IPS DF 4.7 (cell line): ENCODE measurements at regions not wholly inside any gene's neighbourhood (a gene's known extent, or its start where the extent isn't known, plus 50 kb on each side); places are given as distances from the start of the nearest gene placed in this dataset.
A peak's percentile ranks its signal among the peaks of the same experiment; 100 is the strongest.

Experiments
- DNase-seq: peaks from one replicate; pipeline ENCODE4 v3.0.0-alpha.2; 2013; ENCODE audit warnings: low spot score; ENCODE audit errors: extremely low read depth

DNA sequence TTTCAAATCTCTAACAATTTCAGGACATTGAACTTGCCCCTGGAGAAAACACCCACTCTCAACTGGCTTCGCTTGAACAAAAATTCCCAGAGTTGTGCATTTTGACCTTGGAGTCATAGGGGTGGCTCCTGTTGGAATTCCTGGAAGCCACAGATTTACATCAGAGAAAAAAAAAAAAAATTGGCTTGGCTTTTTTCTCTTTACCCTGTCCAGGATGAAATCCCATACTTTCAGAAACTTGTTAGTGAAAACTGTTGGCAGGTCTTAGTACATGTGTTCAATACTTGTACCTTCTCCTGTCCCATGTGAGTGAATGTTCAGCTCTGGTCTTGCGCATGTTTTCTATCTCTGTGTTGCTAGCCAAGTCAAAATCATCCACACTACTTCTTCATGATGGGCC lies 228.8 kb downstream of the TGFB2 start:
- DNase-seq, result no peak

DNA sequence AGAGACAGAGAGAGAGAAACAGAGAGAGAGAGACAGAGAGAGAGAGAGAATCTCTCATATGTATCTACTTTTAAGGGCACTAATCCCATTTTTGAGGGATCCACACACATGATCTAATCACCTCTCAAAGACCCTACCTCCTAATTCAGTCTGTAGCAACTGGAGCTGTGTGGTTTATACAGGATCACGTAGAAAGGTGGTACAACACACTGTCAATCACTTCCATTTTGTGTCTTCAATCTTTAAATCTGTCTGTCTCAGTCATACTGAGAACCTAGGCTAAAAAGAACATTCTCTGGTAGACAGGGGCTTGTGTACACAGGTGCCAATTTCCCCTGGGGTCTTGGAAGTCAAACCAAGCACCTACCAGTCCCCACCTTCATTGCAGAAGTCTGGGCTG lies 229.9 kb downstream of the TGFB2 start:
- no peak for DNase-seq

DNA sequence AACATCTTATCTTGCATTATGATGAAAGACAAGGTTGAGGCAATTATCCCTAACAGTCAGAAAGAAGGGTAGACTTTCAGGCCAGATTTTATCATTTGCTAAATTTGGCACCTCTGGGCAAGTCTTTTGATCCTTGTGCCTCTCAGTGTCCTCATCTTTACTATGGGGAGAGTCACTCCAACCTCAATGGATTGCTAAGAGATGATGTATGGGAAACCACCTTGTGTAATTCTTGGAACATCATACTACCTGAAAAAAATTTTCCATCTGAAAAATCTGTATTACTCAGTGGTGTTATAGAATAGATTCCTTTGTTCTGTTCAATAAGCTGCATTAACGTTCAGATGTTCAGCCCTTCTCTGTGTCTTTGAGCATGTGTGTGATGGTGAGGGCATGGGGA lies 230.7 kb downstream of the TGFB2 start:
- DNase-seq, result no peak

DNA sequence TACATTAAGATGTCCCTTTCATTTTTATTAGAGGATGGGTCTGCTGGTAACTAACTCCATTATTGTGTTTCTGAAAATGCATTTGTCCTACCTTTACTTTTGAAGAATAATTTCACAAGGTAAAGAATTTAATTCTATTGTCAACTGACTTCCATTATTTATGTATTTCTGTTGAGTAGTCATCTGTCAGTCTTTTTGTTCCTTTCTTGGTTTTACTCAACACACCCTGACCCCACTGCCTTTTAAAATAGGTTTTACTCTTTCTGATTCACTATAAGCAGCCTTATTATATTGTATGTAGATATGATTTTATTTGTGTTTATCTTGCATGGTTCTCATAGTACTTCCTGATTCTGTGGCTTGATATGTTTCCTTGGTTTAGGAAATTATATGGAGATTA lies 237.5 kb downstream of the TGFB2 start:
- no peak for DNase-seq

DNA sequence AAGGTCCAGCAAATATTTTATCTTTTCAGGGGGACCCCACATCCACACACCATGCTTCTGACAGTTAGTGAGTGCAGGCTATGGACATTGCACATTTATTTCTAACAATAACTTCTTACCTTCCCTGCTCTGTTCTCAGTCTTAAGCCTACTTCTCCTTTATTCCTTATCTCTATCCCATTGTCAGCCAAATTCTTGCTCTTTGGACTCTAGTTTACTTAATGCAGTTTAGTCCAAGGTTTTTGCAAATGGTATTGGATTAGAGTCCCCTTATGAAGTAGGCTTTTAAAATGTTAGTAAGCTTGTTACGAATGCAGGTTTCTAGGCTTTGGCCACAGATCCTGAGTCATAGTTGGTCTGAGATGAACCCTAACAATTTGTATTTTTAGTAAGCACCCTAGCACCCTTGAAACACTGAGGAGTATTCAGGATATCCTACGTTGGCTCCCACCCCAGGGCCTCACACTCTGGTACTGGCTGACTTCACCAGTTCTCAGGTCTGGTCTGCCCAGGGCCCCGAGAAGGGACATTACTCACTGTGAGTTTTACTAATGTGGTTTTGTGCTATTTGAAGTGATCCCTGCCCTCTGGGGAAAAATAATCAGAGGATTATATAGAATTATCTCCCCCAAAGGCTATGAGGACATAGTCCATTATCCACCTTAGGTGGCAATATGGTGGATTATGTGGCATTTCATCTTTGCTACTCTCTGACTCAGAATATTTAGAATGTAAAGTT lies 239.5 kb downstream of the TGFB2 start:
- no peak for DNase-seq

DNA sequence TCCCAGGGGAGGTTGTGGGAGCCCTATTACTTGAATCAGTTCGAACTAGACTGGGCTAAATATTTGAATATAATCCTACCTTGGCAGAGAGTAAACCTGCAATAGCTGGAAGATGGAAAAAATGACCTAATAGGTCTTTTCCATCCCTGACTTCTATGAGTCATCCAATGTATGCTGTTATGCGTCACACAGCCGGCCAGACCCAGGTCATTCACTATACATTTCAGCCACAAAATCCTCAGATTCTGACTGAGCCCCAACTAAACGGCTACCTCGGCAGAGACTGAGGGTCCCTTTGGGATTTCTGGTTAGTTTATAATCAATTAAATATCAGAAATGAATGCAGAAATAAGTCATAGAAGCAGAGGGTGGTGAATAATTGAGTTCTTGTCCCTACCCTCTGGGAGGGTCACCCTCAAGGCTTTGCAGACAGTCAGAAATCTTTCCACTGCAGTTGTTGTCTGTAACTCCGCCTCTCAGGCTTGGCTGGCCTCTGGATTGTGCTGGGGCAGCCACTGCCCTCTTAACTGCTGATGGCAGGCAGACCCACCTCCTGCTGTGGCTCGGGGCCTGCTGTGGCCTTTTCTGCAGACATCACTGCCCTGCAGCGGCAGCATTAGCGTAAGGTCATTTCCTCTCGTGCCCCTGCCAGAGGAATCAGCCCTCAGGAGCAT lies 240.5 kb downstream of the TGFB2 start:
- peak; percentile 44 for DNase-seq

DNA sequence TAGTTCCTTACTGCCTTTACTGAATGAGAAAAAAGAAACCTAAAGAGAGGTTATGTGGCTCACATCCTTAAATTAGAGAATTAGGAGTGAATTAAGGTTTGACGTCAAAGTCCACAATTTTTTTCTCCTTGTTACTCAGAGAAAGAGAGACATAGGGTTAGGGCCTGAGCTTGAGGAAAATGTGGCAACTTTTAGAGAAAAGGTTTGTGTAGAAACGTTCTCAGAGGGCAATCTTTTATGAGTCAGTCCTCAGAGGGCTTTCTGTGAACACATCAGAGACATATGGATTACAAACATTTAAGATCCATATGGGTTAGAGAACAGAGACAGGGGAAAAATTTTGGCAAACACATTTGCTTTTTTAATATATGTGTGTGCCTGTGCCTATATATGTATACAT lies 242.8 kb downstream of the TGFB2 start:
- no peak for DNase-seq

DNA sequence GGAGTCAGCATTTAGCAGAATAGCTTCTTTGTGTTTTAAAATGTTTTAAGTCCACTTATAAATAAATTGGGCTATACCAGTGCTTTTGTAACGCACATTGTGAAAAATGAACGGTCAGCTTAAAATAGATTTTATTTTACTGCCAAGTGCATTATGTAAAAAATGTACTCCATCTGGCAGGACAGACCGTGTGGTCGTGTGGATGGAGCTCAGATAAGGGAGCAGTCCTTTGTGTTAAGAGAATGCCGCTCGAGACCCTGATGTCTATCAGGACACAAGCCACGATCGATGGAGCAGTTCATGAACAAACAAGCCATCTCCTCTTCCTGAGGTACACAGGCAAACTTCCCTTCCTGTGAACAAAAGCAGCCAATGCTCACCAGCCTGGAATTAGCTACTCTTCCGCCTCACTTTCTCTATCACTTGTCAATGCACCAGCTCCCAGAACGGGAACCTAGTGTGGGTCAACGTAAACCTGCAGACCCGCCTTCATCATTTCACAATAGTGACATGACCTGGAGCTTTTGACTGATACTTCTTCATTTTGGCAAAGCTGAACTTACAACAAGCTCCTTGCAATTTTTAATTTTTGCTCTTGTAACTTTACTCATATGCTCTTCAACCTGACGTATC lies 243.5 kb downstream of the TGFB2 start:
- DNase-seq, result no peak

DNA sequence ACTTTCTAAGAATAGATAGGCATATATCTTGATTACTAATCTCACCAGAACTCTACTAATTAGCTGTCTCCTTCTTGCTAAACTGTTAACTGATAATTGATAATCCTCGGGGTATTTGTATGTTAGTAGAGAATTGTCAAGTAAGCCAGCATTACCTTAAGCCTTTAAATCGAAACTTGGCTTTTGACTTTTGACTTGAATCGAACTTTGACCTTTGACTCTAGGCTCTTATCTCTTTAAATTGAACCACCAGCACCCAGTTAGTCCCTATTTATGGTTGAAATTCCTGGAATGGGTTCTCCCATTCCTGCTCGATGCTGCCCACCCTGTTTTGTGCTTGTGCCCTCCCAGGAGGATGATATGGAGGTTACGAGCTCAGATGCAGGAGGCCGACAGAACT lies 244.4 kb downstream of the TGFB2 start:
- no peak for DNase-seq

DNA sequence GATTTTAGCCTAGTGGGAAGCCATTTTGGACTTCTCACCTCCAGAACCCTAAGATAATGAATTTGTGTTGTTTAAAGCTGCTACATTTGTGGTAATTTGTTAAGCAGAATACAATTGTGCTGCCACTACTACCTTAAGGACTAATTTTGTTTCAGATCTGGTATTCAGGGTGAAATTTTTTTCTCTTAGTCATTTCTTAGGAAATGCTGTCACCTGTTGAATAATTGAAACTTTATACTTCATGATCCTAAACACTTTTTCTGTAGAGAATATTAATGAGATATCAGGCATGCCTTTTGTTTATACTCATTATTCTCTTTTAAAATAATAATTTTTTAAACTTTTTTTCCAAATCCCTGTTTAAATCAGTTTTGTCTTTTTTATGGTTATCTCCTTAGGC lies 246.8 kb downstream of the TGFB2 start:
- DNase-seq, result no peak

DNA sequence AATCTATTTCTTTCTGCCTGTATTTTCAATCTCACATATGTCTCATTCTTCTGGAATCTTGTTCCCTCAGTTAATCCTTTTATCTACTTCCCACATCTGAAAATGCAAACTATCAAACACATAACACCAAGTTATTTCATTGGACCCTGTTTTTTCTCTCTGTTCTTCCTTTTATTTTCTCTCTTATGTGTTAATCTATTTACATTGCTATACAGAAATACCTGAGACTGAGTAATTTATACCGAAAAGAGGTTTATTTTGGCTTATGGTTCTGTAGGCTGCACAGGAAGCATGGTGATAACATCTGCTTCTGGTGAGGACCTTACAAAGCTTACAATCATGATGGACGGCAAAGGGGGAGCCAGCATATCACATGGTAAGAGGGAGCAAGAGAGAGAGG lies 247.6 kb downstream of the TGFB2 start:
- no peak for DNase-seq

DNA sequence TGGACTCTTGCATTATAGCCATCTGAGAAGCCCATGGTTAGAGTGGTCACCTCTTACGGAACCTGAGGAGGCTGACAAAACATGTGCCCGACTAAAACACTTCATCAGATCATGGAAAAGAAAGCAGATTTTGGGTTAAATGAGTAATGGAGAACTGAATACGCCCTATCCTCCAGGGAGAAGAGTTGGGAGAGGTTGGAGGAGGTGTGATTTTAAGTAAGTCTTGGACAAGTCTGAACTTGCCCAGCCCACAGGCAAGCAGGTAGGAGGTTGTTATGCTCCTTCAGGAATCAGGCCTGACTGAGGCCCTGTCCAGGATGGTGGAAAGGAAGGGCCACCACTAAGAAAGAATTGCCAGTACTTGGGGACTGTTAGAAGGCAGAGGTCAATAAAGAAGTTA lies 255.8 kb downstream of the TGFB2 start:
- DNase-seq, result no peak

DNA sequence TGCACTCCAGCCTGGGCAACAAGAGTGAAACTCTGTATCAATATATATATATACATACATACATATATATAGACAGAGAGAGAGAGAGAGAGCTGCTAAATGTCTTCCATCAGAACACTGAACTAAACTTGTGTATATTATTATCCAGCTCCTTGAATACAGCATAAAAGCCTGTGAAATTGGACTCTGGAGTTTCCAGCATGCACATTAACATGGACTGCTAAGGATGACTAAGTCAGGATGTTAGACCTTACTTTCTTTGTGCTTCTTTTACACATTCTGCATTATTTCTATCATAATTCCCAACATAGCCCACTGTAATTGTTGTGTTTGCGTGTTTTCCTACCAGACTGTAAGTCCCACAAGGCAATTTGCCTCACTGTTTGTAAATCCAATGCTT lies 259.1 kb downstream of the TGFB2 start:
- no peak for DNase-seq

DNA sequence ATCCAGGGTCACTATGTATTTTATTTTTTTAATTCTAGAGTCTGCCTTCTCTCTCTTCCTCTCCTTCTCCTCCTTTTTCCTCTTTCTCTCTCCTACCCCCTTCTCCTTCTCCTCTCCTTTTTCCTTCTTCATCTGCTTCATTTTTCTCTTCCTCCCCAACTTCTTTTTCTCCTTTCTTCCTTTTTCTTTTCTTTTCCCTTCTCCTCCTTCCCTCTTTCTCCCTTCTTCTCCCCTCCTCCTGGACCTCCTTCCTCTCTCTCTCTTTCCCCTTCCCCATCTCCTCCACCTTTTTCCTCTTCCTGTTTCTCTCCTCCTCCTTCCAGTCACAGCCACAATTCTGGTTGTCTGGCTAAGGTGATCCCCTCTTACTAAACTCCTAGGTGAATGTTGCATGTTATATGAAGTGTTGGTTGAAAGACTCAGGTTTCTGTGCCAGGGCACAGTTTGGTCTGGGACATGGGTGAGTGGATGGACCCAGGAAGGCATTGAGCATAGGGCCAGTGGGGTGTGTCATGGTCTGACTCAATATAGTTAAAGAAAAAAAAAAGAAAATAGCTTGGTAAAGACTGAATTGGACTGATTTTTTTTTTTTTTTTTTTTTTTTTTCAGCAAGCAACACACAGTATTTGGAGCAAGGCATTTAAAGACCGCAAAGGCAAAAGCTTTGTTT lies 266.9 kb downstream of the TGFB2 start:
- DNase-seq, result no peak

DNA sequence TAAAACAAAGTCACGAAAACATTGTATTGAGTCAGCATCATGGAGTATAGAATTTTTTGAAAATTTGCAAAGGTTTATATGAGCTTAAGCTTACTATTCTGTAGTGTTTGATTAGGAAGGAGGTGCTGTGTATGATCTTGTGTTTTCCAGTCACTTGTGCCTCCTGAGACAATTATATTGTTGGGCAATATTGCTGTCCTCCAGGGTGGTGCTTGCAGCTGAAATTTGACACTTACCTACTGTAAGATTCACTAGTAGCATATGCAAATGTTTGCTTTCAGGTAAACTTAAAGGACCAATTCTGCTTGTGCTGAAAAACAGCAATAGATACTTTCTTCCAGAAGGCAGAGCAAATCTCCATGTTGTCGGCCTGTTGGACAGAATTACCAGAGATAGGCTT lies 268.0 kb downstream of the TGFB2 start:
- no peak for DNase-seq

DNA sequence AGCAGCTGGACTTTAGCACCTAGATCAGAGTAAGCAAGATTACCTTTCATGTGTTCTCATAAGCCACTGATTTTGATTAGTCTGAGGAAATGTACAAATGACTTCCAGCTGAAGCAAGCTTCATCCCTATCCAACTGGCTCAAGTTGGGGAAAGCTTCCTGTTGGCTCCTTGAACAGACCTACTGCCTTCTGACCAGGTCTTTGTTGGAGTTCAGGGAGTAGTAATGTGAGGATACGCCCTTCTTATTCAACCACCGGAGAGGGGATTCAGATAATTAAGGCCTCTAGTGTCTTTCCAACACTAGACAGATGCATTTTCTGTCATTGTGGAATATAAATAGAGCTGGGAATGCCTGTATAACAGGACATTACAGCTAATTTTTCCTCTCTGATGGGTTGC lies 268.9 kb downstream of the TGFB2 start:
- no peak for DNase-seq

DNA sequence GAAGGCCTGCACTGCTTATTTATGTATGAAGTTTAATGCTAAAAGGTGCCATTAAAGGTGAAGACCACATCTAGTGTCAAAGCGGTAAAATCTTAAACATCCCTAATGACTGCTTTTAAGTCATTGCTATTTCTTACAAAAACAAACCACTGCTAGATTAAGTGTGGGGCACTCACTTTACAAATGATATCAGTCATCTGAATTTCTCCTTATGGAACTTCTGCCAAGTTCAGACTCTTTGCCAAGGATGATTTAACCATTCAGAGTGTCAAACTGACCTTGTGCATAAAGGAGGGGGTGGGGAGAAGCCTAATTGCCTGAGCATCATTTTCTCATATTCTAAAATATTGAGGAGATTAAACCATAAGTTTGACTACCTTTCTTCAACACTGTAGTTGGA lies 271.5 kb downstream of the TGFB2 start:
- DNase-seq, result no peak

DNA sequence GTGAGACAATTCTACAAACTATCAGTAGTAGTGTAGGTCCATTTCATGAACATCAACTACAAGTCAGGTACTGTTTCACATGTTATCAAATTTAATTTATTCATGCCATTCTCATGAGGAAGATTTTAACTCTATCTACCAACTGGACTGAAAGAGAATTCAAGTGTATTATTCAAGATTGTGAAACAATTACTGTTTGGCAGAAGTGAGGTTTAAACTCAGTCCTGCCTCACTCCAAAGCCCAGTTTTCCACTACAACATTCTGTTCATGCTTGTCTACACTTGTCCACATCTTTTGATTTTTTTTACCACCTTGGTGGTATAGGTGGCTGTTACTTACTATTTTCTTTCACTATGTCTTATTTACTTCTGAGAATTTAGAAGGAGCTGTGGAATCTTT lies 272.9 kb downstream of the TGFB2 start:
- no peak for DNase-seq

DNA sequence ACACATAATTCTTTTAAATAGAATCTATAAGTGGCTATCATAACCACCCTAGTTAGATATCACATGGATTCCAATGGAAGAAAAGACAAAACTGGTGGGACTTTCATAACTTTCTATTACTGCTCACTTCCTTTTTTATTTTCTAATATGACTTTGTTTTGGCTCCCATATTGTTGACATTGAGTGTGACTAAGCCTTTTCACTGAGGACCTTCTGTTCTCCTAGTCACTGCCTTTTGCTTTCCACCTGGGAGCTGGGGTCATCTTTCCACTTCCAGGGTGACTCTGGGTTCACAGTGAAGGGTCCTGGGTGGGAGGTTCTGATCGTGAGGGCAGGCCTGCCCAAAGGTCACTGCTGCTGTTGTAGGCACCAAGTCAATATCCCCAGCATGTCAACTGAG lies 275.8 kb downstream of the TGFB2 start:
- DNase-seq, result no peak

DNA sequence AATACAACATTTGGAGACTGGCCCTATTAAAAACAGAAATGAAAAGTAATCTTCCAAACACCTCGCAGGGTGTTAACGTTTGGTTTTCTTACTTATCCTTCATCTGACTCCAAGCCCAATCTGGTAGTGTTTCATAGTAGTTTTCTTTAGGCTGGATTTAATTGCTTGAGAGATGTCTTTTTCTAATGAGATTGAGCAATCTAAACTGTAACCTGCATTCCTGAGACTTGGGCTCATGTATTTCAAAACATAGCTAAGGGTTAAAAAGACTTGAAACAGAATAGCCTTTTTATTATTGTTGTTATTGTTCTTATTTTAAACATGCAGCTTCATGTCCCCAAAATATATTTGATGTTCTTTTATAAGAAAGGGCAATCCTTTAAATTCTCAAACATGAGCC lies 278.9 kb downstream of the TGFB2 start:
- DNase-seq, result no peak

DNA sequence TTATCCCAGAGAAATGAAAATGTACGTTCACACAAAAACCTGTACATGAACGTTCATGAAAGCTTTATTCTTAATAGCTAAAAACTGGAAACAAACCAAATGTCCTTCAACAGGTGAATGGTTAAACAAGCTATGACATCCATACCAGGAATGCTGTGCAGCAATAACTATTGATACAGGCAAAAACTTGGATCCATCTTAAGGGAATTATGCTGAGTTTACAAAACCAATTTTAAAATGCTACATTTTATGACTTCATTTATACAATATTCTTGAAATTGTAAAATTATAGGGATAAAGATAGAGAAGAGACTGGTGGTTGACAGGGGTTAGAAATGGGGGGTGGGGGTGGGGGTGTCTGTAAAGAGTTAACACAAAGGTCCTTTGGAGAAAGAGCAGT lies 280.3 kb downstream of the TGFB2 start:
- no peak for DNase-seq

DNA sequence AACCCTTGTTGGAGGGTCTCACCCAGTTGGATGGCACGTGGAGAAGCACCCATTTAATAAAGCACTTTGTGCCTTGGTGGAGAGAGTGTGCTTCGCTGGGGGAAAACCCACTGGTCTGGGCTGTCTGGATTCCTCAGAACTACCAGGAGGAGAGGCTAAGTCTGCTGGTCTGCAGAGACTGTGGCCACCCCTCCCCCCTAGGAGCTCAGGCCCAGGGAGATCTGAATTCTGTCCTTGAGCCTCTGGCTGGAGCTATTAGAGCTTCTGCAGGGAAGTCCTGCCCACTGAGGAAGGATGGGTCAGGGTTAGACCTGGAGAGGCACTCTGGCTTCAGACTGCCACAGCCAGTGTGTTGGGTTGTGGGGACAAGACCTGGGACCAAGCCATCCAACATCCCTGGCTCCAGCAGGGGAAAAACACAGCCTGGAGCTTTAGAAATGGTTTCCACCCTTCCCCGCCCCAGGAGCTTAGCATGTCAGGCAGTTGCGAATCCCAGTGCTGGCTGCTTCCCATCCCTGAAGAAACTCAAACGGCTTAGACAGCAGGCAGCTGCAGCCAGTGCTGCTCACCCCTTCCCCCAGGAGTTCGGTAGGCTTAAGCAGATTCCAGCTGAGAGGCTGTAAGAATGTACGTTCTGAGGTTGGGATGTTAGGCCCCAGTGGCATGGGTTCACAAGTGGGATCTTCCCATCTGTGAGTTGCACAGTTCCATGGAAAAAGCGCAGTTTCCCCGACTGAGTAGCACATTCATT lies 288.3 kb downstream of the TGFB2 start:
- DNase-seq, result no peak
